Colonic mucosa (tissue), 4 donors: ENCODE measurements at regions not wholly inside any gene's neighbourhood (a gene's known extent, or its start where the extent isn't known, plus 50 kb on each side); places are given as distances from the start of the nearest gene placed in this dataset.
A peak's percentile ranks its signal among the peaks of the same experiment; 100 is the strongest.

Experiments used
- DNase-seq: peaks from one replicate; pipeline ENCODE4 v3.0.0-alpha.2; 2020
- H3K27ac ChIP-seq: fragments of 200-600 bp; one replicate; pipeline ENCODE4 v1.8.0; 2021
- H3K27me3 ChIP-seq: fragments of 200-600 bp; one replicate; pipeline ENCODE4 v1.8.0; 2021
- H3K36me3 ChIP-seq: fragments of 200-600 bp; one replicate; pipeline ENCODE4 v1.8.0; 2021
- H3K4me1 ChIP-seq: fragments of 200-600 bp; one replicate; pipeline ENCODE4 v1.8.0; 2021; ENCODE audit warnings: mild to moderate bottlenecking
- H3K4me3 ChIP-seq: fragments of 200-600 bp; one replicate; pipeline ENCODE4 v1.8.0; 2021
- H3K9ac ChIP-seq, 2 donors: one replicate each; pipeline ENCODE4 v1.7.0; 2013; ENCODE audit warnings: control low read depth in 2 of 2, low read depth in 2 of 2, low read length in 2 of 2
- H3K9me3 ChIP-seq: fragments of 200-600 bp; one replicate; pipeline ENCODE4 v1.8.0; 2021
- intact Hi-C: fragments of 100-400 bp; cut with DNase I; formaldehyde crosslinking; loops from one replicate; pipeline ENCODE4 v1.14.1; 2022
- TF ChIP-seq, protein P1 (sequence below): fragments of 200-600 bp; IDR thresholded peaks from one replicate; pipeline ENCODE4 v1.8.0; 2022; ENCODE audit warnings: antibody characterized with exemption, mild to moderate bottlenecking
- donor health status: healthy.
- donor health status: DM: no; HTN: no; CAD: no.
- donor health status: DM: no; HTN: no; CAD: no.

DNA sequence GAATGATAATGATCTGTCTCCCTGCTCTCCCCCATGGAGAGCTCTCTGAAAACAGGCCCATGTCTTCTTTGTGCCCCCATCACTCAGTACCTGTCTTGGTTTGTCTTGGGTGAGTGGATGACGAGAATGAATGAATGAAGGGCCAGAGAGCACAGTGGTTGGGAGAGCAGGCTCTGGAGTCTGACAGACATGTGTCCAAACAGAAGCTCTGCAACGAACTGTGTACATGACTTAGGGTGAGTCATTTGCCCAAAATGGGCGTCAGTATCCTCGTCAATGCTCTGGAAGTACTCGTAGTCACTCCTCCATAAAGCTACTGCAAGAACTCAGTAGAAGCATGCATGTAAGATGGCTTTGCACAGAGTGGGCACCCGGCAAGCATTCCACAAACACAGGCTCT lies 170.2 kb upstream of the TLE3 start:
- H3K27ac ChIP-seq = no peak overlapping the region
- intact Hi-C loops = loop anchor here (10.0 kb wide), 1 partner anchor 163 kb away; no protein-coding TSS in a partner anchor
- no peak overlapping the region for H3K9ac ChIP-seq
- H3K27me3 ChIP-seq = no peaks in the 10 kb centered on the region
- H3K4me3 ChIP-seq = no peak overlapping the region
- TF ChIP-seq, protein P1, sequence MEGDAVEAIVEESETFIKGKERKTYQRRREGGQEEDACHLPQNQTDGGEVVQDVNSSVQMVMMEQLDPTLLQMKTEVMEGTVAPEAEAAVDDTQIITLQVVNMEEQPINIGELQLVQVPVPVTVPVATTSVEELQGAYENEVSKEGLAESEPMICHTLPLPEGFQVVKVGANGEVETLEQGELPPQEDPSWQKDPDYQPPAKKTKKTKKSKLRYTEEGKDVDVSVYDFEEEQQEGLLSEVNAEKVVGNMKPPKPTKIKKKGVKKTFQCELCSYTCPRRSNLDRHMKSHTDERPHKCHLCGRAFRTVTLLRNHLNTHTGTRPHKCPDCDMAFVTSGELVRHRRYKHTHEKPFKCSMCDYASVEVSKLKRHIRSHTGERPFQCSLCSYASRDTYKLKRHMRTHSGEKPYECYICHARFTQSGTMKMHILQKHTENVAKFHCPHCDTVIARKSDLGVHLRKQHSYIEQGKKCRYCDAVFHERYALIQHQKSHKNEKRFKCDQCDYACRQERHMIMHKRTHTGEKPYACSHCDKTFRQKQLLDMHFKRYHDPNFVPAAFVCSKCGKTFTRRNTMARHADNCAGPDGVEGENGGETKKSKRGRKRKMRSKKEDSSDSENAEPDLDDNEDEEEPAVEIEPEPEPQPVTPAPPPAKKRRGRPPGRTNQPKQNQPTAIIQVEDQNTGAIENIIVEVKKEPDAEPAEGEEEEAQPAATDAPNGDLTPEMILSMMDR = no peak
- no peak for DNase-seq
- H3K4me1 ChIP-seq = no peaks in the 10 kb centered on the region
- no peaks in the 10 kb centered on the region for H3K9me3 ChIP-seq
- H3K36me3 ChIP-seq = no peaks in the 10 kb centered on the region

DNA sequence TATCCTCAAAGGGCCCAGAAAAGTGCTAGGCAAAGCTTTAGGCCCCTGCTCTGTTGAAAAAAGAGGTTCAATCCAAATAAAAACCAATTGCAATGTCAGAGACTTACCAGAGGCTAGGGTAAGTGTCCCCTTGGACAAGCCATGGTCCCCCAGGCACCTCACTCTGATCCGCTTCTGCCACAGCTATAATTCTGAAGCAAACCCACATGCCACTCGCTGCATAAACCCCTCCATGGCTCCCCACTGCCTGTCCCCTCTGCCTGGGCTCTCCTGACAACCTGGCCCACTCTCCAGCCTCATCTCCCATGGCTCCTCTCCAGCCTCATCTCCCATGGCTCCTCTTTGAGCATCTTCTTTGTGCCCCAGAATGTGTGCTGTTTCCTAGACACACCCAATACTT lies 169.6 kb upstream of the TLE3 start:
- intact Hi-C loops = loop anchor here (10.0 kb wide), 1 partner anchor 163 kb away; no protein-coding TSS in a partner anchor
- TF ChIP-seq, protein P1 = no peak
- no peaks in the 10 kb centered on the region for H3K4me1 ChIP-seq
- H3K27ac ChIP-seq = no peak overlapping the region
- no peaks in the 10 kb centered on the region for H3K36me3 ChIP-seq
- no peak for DNase-seq
- H3K9ac ChIP-seq = no peak overlapping the region
- H3K27me3 ChIP-seq = no peaks in the 10 kb centered on the region
- H3K4me3 ChIP-seq = no peak overlapping the region
- H3K9me3 ChIP-seq = no peaks in the 10 kb centered on the region

- Histone ChIP-seq H3K36me3 (no peaks in the 10 kb centered on the region), H3K27me3 (no peaks in the 10 kb centered on the region), H3K9ac (no peak overlapping the region), H3K4me3 (no peak overlapping the region), H3K4me1 (no peaks in the 10 kb centered on the region), H3K9me3 (no peaks in the 10 kb centered on the region), H3K27ac (no peak overlapping the region)
- intact Hi-C loops = loop anchor here (10.0 kb wide), 1 partner anchor 162 kb away; no protein-coding TSS in a partner anchor
- TF ChIP-seq, protein P1 = no peak
- peak; percentile 42 for DNase-seq
Observed at GRCh38 chr15:70266412-70267121, 168.8 kb upstream of the TLE3 start.

GRCh38 chr15:70265986-70266385 lies 168.3 kb upstream of the TLE3 start:
- no peaks in the 10 kb centered on the region for H3K27me3 ChIP-seq
- H3K4me3 ChIP-seq = no peak overlapping the region
- intact Hi-C loops = loop anchor here (10.0 kb wide), 1 partner anchor 161 kb away; no protein-coding TSS in a partner anchor
- no peak overlapping the region for H3K27ac ChIP-seq
- no peaks in the 10 kb centered on the region for H3K36me3 ChIP-seq
- H3K9ac ChIP-seq = no peak overlapping the region
- TF ChIP-seq, protein P1 = no peak
- no peak for DNase-seq
- H3K9me3 ChIP-seq = no peaks in the 10 kb centered on the region
- no peaks in the 10 kb centered on the region for H3K4me1 ChIP-seq

DNA sequence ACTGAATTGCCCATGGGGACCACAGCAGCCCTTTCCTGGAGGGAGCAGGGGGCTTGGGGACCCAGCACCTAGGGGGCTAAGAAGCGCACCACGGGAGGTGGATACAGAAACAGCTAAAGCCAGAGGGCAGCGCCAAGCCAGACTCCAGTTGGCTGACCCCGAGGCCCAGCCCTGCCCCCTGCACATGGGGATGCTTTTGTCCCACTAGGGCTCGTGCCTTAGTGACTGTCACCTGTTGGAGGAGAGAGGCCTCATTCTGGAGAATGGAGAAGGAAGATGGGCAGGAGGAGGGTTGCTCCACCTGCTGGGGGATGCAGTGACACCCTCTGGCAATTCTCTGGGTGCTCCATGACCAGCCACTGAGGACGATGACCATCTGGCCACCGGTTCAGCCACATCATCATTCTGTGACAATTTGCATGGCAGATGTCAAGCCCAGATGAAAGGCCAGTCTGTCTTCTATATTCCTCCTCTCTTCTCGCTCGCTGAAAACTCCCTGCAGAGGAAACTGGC lies 167.8 kb upstream of the TLE3 start:
- H3K27me3 ChIP-seq = no peaks in the 10 kb centered on the region
- no peaks in the 10 kb centered on the region for H3K4me1 ChIP-seq
- TF ChIP-seq, protein P1 = no peak
- intact Hi-C loops = loop anchor here (10.0 kb wide), 1 partner anchor 161 kb away; no protein-coding TSS in a partner anchor
- H3K9me3 ChIP-seq = no peaks in the 10 kb centered on the region
- H3K27ac ChIP-seq = no peak overlapping the region
- H3K36me3 ChIP-seq = no peaks in the 10 kb centered on the region
- H3K4me3 ChIP-seq = no peak overlapping the region
- DNase-seq = no peak
- no peak overlapping the region for H3K9ac ChIP-seq
